Stimulated activated CD4-positive, alpha-beta T cell treated with anti-CD3 and anti-CD28 coated beads, Interleukin-12 subunit alpha, Interleukin-12 subunit beta, amount 100 ng/mL, for 4 hours (primary cell): ENCODE measurements at regions not wholly inside any gene's neighbourhood (a gene's known extent, or its start where the extent isn't known, plus 50 kb on each side); places are given as distances from the start of the nearest gene placed in this dataset.

Source experiments
- DNase-seq: peaks from one replicate; pipeline ENCODE4 v3.0.0-alpha.2; 2020

- DNase-seq: no peak
Measured at GRCh38 chr5:57862942-57863341, 380.3 kb upstream of the ACTBL2 start.

- DNase-seq: no peak
Measured at GRCh38 chr5:57862471-57862911, 379.9 kb upstream of the ACTBL2 start.

GRCh38 chr5:57859626-57860025 is 377.0 kb upstream of the ACTBL2 start:
- DNase-seq: no peak

- DNase-seq: no peak
Measured at GRCh38 chr5:57858905-57859304, 376.3 kb upstream of the ACTBL2 start.

DNA sequence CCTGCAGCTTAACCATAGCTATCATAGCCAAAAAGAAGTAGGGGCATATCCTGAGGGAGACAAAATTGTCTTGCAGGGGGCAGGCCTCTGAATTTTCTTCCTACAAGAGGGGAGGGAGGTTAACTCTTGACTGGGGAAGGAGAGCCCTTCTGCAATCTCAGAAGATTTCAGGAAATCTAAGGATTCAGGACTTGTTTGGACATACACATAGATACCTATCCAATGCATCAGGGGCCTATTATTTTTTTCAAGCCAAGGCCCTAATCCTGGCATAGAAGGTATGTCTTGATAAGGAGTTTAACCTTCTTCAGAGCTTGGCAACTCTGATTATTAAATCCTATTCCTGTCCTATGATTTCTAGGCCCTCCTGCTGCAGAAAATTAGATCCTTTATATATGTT is 375.1 kb upstream of the ACTBL2 start:
- no peak for DNase-seq

DNA sequence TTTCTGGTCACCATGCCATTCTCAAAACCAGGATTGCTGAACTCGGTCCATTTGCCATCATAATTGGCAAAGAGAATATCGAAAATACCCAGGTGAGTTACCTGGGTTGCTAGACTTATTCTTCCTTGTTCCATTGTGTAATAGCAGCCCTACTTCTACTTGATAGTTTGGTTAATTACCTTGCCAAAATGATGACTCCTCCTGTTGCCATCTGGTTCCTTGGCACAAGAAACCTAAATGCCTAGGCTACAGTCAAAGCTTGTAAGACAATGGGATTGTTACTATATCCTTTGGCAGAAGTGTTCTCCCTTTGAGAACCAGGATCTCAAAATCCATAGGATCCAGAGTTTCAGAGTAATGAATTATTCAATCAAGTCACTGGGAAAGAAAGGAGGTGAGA is 373.2 kb upstream of the ACTBL2 start:
- no peak for DNase-seq

- DNase-seq: no peak
Measured at GRCh38 chr5:57853929-57854697, 371.5 kb upstream of the ACTBL2 start.

- DNase-seq: no peak
Measured at GRCh38 chr5:57850109-57850508, 367.5 kb upstream of the ACTBL2 start.

DNA sequence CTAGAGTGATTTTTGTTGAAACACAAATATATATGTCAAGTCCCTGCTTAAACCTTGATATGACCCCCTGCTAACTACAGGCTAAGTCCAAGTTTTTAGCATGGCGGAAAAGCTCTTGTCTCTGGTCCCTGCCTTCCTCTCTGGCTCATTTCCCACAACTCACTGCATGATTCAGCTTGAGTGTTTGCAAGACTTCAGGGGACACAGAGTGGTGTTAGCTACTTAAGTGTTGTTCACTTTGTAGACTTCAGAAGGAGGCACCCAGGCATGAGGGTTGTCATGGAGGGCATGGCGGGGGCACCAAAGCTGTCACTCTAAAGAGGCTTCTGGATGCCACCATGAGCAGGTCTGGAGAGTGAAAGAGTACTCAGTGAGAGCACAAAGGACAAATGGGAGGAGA is 362.4 kb upstream of the ACTBL2 start:
- no peak for DNase-seq

DNA sequence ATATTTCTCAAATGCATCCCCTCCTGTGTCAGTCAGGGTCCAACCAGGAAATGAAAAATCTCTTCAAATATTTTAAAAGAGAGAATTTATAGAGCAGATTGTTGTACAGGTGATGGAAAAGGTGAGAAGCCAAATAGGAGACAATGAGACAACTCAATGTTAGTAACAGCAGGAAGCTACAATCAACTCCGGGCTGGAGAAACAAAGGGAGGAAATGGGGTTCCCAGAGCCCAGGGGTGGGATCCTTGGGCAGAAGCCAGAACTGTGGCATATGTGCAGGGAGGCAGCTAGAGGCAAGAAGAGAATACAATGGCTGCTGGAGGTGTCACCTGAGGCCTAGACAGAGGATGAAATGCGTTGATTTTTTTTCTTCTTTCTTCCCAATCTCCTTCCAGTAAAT is 361.8 kb upstream of the ACTBL2 start:
- DNase-seq: no peak

GRCh38 chr5:57843059-57843367 is 360.4 kb upstream of the ACTBL2 start:
- DNase-seq: no peak

DNA sequence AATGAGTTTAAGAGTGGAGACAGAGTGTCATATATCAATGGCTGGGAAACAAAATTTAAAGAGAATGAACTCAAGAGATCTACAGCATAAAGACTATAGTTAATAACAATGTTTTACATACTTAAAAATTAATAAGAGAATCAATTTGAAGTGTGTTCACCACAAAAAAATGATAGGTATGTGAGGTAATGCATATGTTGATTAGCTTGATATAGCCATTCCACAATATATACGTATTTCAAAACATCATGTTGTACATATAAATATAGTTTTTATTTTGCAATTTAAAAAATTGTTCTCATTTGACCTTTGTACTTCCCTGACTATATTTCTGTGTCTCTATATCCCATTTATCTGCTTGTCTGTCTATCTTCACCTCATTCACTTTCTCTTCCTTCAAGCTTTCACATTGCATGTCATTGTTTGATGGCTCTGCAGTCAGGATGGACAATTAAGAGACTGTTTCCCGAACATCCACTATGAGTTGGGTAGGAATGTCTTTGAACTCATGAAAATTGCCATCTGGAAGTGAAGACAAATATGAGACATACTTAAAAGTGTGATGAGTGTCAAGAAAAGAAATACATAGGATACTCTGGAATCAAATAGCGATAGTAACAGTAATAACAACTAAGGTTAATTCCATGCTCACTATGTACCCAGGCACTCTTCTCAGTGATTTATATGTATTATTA is 359.9 kb upstream of the ACTBL2 start:
- no peak for DNase-seq

DNA sequence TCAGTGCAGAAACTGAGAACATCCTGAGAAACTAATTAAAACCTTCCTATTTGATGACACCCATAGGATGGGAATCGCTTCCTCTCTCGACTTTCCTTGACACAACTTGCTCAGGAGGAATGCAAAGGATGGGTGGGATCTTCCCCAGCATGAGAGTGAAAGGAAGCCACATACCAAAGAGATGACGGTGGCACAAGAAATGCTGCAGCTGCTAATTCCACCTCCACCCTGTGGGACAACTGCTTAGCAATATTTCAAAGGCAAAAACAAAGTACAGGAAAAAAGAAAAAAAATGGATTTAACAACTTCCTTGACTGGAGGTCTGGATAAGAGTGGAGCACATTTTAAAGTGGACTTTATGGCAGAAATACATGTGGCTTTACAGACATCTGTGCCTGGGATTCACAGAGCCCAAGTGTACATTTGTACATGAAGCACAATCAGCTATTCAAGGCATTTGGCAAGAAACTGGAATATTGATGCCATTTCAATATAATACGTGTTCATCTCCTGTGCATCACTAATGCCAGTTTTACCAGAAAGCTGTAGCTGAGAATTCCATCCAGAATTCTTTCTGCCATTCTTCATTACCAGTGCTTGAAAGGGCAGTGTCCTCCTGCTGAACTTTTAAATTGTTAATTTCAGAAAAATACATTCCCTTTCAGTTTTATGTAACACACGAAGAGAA is 359.2 kb upstream of the ACTBL2 start:
- no peak for DNase-seq

DNA sequence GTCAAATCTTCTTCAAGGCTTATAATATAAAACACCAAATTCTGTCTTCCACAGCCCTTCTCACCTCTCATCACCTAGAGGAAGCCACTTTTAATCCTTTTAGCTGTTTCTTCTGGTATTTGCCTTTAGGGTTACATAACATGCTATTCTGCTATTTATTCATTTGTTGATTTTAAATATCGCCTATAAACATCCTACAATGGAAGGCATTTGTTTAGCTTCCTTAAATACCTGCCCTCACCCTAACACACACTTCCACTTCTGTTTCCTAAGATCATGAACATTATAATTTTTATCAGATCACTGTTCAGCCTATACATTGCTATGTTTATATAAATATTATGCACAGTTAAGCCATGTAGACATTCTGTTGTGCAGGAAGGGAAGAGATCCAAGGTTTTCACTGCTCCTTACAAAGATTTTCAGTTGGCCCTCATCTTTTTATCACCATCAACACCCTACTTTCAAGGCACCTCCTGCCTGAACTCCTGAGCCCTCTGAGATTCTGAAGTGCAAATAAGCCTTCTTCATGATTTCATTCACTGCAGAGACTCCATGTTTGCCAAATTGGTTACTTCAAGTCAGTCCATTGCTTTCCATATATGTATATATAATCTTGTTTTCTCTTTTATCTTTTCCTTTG is 356.9 kb upstream of the ACTBL2 start:
- DNase-seq: no peak

GRCh38 chr5:57839025-57839424 is 356.4 kb upstream of the ACTBL2 start:
- no peak for DNase-seq

DNA sequence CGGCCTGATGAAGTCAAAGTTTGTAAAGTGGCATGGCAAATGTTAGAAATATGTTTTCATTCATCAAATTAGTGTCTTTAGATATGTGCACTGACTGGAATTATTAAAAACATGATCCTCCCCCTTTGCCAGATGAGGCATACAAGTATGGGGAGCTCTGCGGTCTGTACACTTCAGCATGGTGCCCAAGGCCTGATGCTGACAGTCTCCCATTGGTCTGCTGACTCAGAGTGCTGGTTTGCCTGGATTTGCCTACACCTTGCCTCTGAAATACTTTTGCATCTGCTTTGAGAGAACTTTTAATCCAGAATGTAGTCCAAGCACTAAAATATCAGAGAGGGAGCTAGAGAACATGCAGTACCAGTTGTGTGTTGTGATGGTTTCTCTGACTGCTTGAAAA is 354.3 kb upstream of the ACTBL2 start:
- DNase-seq: no peak

- no peak for DNase-seq
Measured at GRCh38 chr5:57836331-57836730, 353.7 kb upstream of the ACTBL2 start.

GRCh38 chr5:57834829-57835608 is 352.4 kb upstream of the ACTBL2 start:
- DNase-seq: no peak

GRCh38 chr5:57833489-57833888 is 350.9 kb upstream of the ACTBL2 start:
- DNase-seq: no peak

- no peak for DNase-seq
Measured at GRCh38 chr5:57832875-57833274, 350.3 kb upstream of the ACTBL2 start.

- no peak for DNase-seq
Measured at GRCh38 chr5:57831932-57832331, 349.3 kb upstream of the ACTBL2 start.

- no peak for DNase-seq
Measured at GRCh38 chr5:57831090-57831489, 348.5 kb upstream of the ACTBL2 start.

DNA sequence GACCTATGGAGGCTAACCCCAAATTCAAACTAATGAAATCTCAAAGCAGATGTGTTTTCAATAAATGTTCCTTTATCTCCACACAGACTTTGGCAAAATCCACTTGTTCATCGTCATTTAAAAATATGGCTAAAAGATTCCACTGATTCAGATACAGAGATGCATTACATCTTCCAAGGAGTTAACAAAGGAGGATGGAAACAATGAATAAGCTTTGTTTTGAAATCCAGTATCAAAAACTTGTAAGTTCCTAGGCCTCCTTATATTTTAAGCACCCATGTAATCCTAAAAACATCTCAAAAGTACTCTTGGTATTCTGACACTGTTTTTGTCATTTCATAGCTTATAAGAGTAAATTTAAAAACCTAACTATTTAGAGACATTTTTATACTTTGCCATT is 345.6 kb upstream of the ACTBL2 start:
- no peak for DNase-seq
